ENCODE measurements at regions not wholly inside any gene's neighbourhood (a gene's known extent, or its start where the extent isn't known, plus 50 kb on each side); places are given as distances from the start of the nearest gene placed in this dataset.
A peak's percentile ranks its signal among the peaks of the same experiment; 100 is the strongest.

- Histone ChIP-seq H3K79me2 (ENCODE audit: insufficient read depth) (no peaks in the 10 kb centered on the region), H3K4me1 (ENCODE audit: insufficient read depth) (no peaks in the 10 kb centered on the region), H3K9me2 (ENCODE audit: insufficient read depth) (no peaks in the 10 kb centered on the region), H3K27me3 (replicated peaks; ENCODE audit: insufficient read depth) (no peaks in the 10 kb centered on the region), H3K36me3 (ENCODE audit: low read depth) (no peaks in the 10 kb centered on the region), H3K9me3 (ENCODE audit: low read depth) (no peaks in the 10 kb centered on the region), H3K4me2 (ENCODE audit: unreplicated experiment) (no peak overlapping the region), H2AFZ (no peak overlapping the region), H4K20me1 (ENCODE audit: insufficient read depth) (no peaks in the 10 kb centered on the region), H3K27ac (no peak overlapping the region), H3F3A (ENCODE audit: insufficient read depth) (no peaks in the 10 kb centered on the region), H3K4me3 (no peak overlapping the region), H3K9ac (no peak overlapping the region)
- TF ChIP-seq EZH2phosphoT487 (IDR thresholded peaks at IDR 0.05; ENCODE audit: insufficient read depth, low read depth): no peak
- TF ChIP-seq EZH2 (IDR thresholded peaks at IDR 0.05; ENCODE audit: insufficient read depth, poor library complexity, severe bottlenecking): no peak
- WGBS, 2 experiments (ENCODE audit: low coverage in 1 of 2, low lambda C conversion rate in 2 of 2, missing lambda C conversion rate in 2 of 2): 98% methylated on average over 2 of the region's 2 CpGs
- DNase-seq: no peak
- in situ Hi-C loops (cut with MboI): no loop called here
These were observed 78.0 kb upstream of the TNFSF18 start for GRCh38 chr1:173128742-173129141.

GRCh38 chr1:173127369-173128307, 76.9 kb upstream of the TNFSF18 start:
- no peaks in the 10 kb centered on the region for H4K20me1 ChIP-seq (ENCODE audit: insufficient read depth)
- no peaks in the 10 kb centered on the region for H3K79me2 ChIP-seq (ENCODE audit: insufficient read depth)
- H3F3A ChIP-seq (ENCODE audit: insufficient read depth): peaks cover 3% of the 10 kb centered on the region
- no peaks in the 10 kb centered on the region for H3K27me3 ChIP-seq (replicated peaks; ENCODE audit: insufficient read depth)
- peaks cover 6% of the 10 kb centered on the region for H3K4me1 ChIP-seq (ENCODE audit: insufficient read depth)
- 92 to 93% methylated on average over 12 of the region's 12 CpGs for WGBS, 2 experiments (ENCODE audit: low coverage in 1 of 2, low lambda C conversion rate in 2 of 2, missing lambda C conversion rate in 2 of 2)
- no peak overlapping the region for H3K27ac ChIP-seq
- in situ Hi-C loops (cut with MboI): no loop called here
- no peak for DNase-seq
- H3K9ac ChIP-seq: no peak overlapping the region
- no peak overlapping the region for H3K4me2 ChIP-seq (ENCODE audit: unreplicated experiment)
- H3K36me3 ChIP-seq (ENCODE audit: low read depth): no peaks in the 10 kb centered on the region
- H3K9me3 ChIP-seq (ENCODE audit: low read depth): no peaks in the 10 kb centered on the region
- H3K4me3 ChIP-seq: no peak overlapping the region
- H3K9me2 ChIP-seq (ENCODE audit: insufficient read depth): no peaks in the 10 kb centered on the region
- no peak overlapping the region for H2AFZ ChIP-seq
- TF ChIP-seq EZH2 (IDR thresholded peaks at IDR 0.05; ENCODE audit: insufficient read depth, poor library complexity, severe bottlenecking) (no peak), EZH2phosphoT487 (IDR thresholded peaks at IDR 0.05; ENCODE audit: insufficient read depth, low read depth) (no peak)

DNA sequence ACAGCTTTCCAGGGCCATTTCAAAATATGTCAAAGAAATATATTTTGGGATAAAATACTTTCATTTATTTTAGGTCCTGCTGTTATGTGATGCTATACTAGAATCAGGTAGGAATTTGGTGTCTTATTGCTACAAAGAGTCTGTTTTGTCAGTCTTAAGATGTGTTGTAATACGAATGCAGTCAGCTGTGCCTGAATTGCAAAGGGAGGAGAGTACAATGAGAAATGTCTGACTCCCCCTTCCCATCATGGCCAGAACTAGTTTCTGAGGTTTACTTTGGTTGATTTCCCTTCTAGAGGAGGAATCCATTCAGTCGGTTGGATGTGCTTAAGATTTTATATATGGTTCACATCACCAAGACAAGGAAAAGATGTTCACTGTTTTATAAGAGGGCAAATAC, 75.7 kb upstream of the TNFSF18 start:
- Histone ChIP-seq H3K4me2 (ENCODE audit: unreplicated experiment) (no peak overlapping the region), H3K9ac (no peak overlapping the region), H3K9me3 (ENCODE audit: low read depth) (no peaks in the 10 kb centered on the region), H3K4me3 (no peak overlapping the region), H3K4me1 (ENCODE audit: insufficient read depth) (peaks cover 17% of the 10 kb centered on the region), H3F3A (ENCODE audit: insufficient read depth) (peaks cover 14% of the 10 kb centered on the region), H2AFZ (no peak overlapping the region), H3K27ac (no peak overlapping the region), H3K9me2 (ENCODE audit: insufficient read depth) (no peaks in the 10 kb centered on the region), H4K20me1 (ENCODE audit: insufficient read depth) (no peaks in the 10 kb centered on the region), H3K27me3 (replicated peaks; ENCODE audit: insufficient read depth) (no peaks in the 10 kb centered on the region), H3K79me2 (ENCODE audit: insufficient read depth) (no peaks in the 10 kb centered on the region), H3K36me3 (ENCODE audit: low read depth) (no peaks in the 10 kb centered on the region)
- in situ Hi-C loops (cut with MboI): no loop called here
- DNase-seq: no peak
- WGBS, 2 experiments (ENCODE audit: low coverage in 1 of 2, low lambda C conversion rate in 2 of 2, missing lambda C conversion rate in 2 of 2): 94 to 100% methylated on average over 2 of the region's 2 CpGs
- TF ChIP-seq EZH2phosphoT487 (IDR thresholded peaks at IDR 0.05; ENCODE audit: insufficient read depth, low read depth) (no peak), EZH2 (IDR thresholded peaks at IDR 0.05; ENCODE audit: insufficient read depth, poor library complexity, severe bottlenecking) (no peak)

DNA sequence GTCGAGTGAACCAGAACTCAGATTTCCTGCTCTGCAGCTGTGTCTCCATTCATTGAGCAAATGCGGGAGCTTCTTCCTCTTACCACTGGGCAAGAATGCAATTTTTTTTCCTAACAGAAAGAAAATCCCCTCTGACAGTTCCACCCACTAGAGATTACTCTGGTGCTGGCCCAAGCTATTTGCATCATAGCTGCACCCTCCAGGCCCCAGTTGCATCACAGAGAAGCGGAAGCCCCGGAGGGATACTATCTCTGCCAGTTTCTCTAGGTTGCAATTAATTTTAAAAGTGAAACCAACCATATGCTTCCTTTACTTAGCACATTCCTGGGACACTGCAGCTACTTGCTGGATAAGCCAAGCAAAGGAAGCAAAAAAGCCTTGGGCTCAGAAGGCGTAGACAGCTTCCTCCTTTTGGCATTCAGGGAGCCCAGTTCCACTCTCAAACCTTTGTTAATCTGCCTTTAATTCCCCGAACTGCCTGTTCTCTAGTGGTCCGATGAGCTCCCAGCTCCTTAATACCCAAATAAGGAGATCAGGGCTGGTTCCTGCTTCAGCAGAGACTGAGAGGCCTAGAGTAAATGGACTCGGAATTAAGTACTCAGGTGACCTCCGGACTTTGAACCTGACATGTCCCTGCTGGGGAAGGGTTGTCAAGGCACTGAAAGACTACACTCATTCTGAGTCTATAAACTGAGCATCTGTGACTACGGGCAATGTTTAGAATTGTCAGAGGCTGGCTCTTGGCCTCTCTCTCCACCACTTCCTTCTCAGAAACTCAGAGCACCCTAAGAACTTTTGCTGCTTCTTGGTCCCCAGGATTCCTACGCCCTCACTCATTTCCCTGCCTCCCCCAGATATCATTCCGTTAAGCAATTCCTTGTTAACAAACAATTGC, 72.5 kb upstream of the TNFSF18 start:
- WGBS, 2 experiments (ENCODE audit: low coverage in 1 of 2, low lambda C conversion rate in 2 of 2, missing lambda C conversion rate in 2 of 2): 27 to 35% methylated on average over 12 of the region's 12 CpGs
- in situ Hi-C loops (cut with MboI): no loop called here
- H3K4me2 ChIP-seq (ENCODE audit: unreplicated experiment): peak overlapping the region; percentile 79
- peak overlapping the region; percentile 67 for H3K4me3 ChIP-seq
- no peaks in the 10 kb centered on the region for H3K9me3 ChIP-seq (ENCODE audit: low read depth)
- H3K4me1 ChIP-seq (ENCODE audit: insufficient read depth): peaks cover 17% of the 10 kb centered on the region
- H4K20me1 ChIP-seq (ENCODE audit: insufficient read depth): no peaks in the 10 kb centered on the region
- no peaks in the 10 kb centered on the region for H3K9me2 ChIP-seq (ENCODE audit: insufficient read depth)
- H3K27me3 ChIP-seq (replicated peaks; ENCODE audit: insufficient read depth): no peaks in the 10 kb centered on the region
- no peaks in the 10 kb centered on the region for H3K36me3 ChIP-seq (ENCODE audit: low read depth)
- DNase-seq: peak; percentile 89
- peaks cover 14% of the 10 kb centered on the region for H3F3A ChIP-seq (ENCODE audit: insufficient read depth)
- H2AFZ ChIP-seq: peak overlapping the region; percentile 85
- peak overlapping the region; percentile 59 for H3K9ac ChIP-seq
- no peaks in the 10 kb centered on the region for H3K79me2 ChIP-seq (ENCODE audit: insufficient read depth)
- H3K27ac ChIP-seq: peak overlapping the region; percentile 68
- TF ChIP-seq EZH2 (IDR thresholded peaks at IDR 0.05; ENCODE audit: insufficient read depth, poor library complexity, severe bottlenecking) (no peak), EZH2phosphoT487 (IDR thresholded peaks at IDR 0.05; ENCODE audit: insufficient read depth, low read depth) (no peak)

Measured in GM23248 (cell line).